GM18499 (cell line): ENCODE measurements at regions not wholly inside any gene's neighbourhood (a gene's known extent, or its start where the extent isn't known, plus 50 kb on each side); places are given as distances from the start of the nearest gene placed in this dataset.
"Not testable (repeated sequence)": the region's sequence is repeated elsewhere in the genome, so short reads cannot be mapped to it uniquely, and the experiment has no call there.

Experiments
- ATAC-seq: cut with Tn5 transposase; IDR thresholded peaks from one replicate; pipeline ENCODE4 v1.9.1; 2021; ENCODE audit warnings: moderate number of reproducible peaks; ENCODE audit not compliant: insufficient read depth, unreplicated experiment

DNA sequence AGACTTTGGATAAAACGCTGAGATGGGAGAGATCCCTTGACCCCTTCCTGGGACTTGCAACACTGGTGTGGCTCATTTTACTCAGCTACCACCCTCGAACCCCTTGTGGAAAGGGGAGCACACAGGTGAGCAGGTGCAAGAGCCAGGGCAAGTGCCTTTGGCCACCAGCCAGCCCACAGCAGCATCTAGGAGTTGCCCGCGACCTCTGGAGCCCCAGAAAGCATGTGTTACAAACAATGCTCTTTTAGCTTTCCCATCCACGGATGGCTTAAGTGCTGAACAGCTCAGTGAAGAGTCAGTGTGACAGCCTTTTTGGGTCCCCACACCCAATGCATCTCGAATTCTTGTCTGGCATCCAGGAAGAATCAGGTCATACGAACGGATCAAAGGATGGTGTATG, 197.8 kb downstream of the MEMO1 start:
- no peak for ATAC-seq

DNA sequence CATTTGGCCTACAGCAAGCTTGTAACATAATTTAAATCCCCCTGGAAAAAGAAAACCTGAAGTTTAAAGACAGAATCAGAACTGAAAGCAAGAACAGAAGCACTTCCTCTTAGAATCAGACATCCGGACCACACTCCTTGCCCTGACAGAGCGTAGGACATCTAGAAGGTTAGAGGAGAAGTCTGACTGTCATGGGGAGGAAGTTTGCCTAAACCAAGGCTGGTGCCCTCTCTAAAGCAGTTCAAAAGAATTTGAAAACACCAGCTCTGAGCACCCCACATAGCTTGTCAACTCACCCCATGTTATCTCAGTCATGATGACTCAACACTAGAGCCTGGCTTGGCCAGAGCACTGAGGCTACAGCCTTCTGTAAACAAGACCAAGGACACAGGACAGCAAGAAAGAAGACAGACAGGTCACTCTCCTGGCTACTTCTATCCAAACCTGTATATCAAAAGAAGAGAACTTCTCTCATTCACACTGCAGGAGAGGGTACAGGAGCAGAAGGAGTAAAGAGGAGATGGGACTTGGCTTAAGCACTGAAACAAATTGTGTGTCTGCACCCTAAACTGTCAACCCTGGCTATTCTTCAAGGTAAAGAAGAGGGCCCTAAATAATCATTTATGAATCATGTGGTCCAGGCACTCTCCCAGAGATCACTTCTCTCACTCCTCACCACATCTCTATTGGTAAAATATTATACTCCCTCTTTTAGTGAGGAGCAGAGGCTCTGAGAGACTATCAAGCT, 198.6 kb downstream of the MEMO1 start:
- ATAC-seq, result peak; percentile 99

DNA sequence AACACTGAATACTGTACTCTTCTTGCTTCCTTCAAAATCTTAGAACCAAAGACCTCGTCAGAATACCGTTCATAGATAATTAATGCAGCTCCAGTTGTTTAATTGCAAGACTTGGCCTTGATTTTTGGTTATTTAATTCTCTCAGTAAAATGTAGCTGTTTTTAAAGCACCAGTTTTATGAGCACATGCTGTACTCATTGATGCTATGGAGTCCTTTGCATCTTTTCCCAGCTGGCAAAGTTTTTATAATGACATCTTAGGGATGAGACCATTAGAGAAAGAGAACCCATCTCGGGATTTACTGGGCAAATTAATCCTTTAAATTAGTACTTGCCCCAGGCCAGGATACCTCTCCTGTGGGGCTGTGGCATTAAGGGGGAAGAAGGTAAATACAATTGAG, 199.3 kb downstream of the MEMO1 start:
- no peak for ATAC-seq

DNA sequence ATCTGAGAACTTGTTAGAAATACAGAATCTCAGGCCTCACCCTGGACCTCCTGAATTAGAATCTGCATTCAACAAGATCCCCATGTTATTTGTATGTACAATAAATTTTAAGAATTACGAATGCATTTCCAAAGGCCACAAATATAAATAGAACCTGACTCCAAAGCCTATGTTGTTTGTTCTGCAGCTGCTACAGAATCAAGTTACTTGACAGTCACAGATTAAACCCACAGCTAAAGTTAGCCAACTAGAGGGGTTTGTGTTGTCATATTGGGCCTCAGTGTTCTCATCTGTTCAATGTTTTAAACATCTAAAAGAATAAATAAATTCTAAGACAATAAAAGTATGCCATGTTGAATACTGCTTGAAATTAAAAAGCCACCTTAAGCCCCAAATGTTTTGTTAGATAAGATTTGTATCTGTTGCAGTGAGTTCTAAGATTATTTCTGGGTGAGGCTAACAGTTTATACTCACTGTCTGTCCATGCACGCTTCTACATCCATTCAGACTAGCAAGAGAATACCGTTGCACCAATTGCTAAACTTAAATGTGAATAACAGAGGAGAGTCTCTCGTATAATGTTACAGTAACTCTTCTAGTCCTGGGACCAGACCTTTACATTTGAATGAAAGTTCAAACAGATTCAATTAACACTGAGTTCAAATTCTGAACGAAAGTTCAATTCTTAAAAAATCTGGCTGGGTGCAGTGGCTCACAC, 200.4 kb downstream of the MEMO1 start:
- no peak for ATAC-seq

DNA sequence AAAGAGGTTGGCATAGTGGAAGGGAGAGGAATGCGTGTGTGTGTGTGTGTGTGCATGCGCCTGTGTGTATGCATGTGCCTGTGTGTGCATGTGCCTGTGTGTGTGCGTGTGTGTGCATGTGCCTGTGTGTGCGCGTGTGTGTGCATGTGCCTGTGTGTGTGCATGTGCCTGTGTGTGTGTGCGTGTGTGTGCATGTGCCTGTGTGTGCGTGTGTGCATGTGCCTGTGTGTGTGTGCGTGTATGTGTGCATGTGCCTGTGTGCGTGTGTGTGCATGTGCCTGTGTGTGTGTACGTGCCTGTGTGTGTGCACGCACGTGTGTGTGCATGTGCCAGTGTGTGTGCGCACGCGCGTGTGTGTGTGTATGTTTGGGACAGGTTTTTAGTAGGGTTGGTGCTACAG, 205.1 kb downstream of the MEMO1 start:
- no peak for ATAC-seq

DNA sequence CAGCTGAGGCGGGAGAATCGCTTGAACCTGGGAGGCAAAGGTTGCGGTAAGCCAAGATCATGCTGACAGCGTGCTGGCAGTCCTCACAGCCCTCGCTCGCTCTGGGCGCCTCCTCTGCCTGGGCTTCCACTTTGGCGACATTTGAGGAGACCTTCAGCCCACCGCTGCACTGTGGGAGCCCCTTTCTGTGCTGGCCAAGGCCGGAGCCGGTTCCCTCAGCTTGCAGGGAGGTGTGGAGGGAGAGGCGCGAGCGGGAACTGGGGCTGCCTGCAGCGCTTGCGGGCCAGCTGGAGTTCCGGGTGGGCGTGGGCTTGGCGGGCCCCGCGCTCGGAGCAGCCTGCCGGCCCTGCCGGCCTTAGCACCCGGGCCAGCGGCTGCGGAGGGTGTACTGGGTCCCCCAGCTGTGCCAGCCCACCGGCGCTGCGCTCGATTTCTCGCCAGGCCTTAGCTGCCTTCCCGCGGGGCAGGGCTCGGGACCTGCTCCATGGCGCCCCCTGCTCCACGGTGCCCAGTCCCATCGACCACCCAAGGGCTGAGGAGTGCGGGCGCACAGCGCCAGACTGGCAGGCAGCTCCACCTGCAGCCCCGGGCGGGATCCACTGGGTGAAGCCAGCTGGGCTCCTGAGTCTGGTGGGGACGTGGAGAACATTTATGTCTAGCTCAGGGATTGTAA, 207.2 kb downstream of the MEMO1 start:
- ATAC-seq, result not testable (repeated sequence)

DNA sequence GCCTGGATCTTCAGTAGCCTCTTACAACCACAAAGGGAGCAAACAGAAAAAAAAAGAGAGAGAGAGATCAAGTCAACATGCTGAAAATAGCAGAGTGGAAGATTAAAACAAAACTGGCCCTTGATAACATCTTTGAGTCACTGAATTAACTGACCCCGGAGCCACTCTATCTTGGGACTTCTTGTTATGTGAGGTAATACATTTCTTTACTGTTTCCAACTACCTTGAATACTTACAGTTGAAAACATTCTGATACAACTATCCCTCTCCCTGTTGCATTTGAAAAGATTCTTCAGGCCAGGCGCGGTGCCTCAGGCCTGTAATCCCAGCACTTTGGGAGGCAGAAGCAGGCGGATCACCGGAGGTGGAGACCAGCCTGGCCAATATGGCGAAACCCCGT, 208.1 kb downstream of the MEMO1 start:
- ATAC-seq, result no peak

DNA sequence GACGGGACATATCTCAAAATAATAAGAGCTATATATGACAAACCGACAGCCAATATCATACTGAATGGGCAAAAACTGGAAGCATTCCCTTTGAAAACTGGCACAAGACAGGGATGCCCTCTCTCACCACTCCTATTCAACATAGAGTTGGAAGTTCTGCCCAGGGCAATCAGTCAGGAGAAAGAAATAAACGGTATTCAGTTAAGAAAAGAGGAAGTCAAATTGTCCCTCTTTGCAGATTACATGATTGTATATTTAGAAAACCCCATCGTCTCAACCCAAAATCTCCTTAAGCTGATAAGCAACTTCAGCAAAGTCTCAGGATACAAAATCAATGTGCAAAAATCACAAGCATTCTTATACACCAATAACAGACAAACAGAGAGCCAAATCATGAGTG, 211.5 kb downstream of the MEMO1 start:
- not testable (repeated sequence) for ATAC-seq

DNA sequence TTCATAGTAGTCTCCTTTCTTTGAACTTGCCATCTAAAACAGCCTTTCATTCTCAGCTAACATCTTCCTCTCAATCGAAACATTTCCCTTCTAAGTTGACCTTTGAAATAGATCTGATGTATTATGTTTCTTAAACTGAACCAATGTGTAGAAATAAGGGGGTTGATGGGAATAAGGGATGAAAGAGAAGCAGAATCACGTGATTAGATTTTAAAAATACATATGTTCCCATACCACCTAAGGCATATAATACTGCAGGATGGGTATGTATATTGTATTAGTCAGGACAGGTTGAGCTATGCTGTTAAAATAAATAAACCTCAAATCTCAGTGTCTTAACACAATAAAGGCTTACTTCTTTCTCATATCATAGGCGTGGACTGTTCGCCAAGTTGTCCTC, 207.5 kb upstream of the SRD5A2 start:
- ATAC-seq, result no peak

DNA sequence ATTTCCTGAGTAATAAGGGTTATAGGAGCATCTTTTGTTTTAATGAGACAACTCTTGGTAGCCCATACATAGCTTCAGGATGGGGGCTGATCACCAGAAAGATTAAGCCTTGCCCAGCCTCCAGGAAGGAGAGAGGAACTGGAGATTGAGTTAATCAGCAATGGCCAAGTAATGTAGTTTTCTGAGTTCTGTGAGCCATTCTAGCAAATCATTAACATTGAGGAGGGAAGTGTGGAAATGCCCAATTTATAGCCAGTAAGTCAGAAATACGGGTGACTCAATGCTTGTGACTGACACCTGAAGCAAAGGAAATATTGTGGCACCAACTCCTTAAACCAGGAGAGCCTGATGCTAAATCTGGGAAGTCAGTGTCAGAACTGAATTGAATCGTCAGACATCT, 205.1 kb upstream of the SRD5A2 start:
- ATAC-seq, result no peak

DNA sequence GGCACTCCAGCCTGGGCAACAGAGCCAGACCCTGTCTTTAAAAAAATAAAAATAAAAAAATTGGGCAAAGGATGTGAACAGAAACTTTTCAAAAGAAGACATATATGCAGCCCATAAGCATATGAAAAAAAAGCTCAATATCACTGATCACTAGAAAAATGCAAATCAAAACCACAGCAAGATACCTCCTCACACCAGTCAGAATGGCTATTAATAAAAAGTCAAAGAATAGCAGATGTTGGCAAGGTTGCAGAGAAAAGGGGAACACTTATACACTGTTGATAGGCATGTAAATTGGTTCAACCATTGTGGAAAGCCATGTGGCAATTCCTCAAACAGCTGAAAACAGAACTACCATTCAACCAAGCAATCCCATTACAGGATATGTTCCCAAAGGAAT, 204.1 kb upstream of the SRD5A2 start:
- ATAC-seq, result no peak

DNA sequence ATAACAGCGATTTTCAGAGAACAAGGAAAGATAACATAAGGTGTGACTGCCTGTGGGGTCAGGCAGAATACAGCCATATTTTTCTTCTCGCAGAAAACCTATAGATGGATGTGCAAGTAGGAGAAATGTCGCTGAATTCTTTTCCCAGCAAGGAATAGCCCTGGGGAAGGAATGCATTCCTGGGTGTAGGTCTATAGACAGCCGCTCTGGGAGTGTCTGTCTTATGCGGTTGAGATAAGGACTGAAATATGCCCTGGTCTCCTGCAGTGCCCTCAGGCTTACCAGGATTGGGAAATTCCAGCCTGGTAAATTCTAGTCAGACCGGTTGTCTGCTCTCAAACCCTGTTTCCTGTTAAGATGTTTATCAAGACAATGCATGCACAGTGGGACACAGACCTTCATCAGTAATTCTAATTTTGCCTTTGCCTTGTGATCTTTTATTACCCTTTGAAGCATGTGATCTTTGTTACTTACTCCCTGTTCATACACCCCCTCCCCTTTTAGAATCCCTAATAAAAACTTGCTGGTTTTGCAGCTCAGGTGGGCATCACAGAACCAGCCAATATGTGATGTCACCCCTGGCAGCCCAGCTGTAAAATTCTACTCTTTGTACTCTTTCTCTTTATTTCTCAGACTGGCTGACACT, 202.8 kb upstream of the SRD5A2 start:
- not testable (repeated sequence) for ATAC-seq

DNA sequence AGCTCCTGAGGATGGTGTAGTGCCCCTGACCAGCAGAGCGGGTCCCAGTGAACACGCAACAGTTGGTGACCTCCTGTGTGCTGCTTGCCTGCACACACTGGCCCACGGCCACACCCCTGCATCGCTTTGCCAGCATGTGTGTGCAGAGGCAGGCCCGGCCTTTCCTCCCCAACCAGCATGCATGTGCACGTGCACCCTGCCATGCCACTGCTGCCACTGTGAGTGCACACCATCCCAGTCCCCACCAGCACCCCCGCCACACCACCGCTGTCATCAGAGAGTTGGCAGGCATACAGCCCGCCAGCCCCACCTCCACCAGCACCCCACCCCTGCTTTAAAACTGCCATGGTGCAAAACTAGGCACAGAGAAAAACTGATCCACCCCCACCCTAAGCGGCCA, 197.4 kb upstream of the SRD5A2 start:
- no peak for ATAC-seq

DNA sequence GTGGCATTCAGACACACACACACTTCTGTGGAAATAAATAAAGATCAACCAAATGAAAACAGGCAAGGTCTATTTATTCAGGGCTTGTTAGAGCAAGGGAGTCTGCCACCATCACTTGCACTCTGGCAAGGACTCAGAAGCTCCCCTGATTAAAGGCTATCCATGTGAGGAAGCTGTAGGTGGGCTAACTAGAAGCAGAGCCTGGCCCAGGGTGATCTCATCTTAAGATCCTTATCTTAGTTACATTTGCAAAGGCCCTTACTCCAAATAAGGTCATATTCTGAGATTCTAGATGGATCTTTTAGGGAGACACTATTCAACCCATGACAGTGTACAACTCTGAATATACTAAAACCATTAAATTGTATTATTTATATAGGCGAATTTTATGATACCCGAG, 190.0 kb upstream of the SRD5A2 start:
- no peak for ATAC-seq

DNA sequence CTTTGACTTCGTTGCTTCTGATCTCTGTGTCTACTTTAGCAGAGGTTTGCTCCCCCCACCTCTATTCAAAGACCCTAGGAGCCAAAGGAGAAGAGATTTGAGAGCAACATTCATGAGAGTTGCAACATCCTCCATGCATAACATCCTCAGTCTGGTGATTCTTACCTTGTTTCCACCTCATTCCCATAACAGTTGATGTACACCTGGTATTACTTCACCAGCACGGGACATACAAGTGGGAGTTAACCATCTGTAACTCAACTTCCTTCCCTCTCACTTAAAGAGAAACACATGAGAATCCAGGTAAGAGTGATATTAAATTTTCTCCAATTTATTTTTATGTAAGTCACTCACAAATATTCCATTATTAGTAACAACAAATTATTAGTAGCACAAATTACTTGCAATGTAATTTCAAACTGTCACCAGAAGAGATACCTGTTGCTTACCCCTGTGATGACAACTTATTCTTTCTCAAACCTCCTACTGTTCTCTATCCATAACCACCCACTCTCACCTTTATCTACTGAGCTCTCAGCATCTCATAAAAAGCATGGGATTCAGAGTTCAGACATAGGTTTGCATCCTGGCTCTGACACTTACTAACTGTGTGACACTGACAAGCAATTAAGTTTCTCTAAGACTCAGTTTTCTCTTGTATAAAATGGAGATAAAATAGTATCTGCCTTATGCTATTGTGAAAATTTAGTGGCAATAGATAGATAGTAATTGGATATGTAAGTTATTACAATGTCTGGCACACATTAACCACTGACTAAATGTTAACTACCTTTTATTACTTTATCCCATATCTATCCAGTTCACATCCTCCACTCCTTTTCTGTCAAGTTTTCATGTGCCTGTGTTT, 184.6 kb upstream of the SRD5A2 start:
- no peak for ATAC-seq

DNA sequence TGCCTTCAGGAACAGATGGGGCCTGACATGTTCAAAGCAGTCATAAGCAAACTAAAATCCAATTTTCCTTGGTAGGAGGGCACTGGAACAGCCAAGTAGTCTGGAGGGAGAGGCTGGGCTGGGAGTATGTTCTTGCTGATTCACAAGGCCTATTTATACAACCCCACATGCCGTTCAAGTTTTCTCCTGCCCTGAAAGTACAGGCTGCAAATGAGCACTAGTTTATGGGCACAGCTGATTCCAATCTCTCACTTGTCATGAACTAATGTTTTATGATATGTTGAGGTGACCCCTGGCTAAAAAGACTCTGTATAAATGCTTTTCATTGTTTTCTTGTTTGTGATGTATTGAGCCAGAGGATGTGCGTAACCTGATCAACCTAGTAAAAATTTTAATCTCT, 183.4 kb upstream of the SRD5A2 start:
- no peak for ATAC-seq

DNA sequence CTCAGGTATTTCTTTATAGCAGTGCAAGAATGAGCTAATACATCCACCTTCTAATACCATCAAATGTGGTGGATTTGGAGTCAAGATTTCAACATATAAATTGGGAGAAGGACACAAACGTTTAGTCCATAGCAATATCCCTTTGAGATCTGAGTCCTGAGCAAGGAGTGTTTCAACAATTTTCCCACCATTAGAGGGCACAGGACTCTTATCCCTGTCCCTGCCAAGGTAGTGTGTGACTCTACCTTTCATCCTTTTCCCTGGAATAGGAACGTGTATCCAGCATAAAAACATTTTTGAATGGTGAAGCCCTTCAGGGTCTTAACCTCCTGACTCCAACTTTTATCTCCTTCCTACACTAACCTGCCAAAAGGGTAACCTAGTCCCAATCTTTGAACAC, 181.3 kb upstream of the SRD5A2 start:
- no peak for ATAC-seq

DNA sequence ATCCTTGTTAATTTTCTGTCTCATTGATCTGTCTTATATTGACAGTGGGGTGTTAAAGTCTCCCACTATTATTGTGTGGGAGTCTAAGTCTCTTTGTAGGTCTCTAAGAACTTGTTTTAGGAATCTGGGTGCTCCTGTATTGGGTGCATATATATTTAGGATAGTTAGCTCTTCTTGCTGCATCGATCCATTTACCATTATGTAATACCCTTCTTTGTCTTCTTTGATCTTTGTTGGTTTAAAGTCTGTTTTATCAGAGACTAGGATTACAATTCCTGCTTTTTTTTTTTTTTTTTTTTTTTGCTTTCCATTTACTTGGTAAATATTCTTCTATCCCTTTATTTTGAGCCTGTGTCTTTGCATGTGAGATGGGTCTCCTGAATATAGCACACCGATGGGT, 176.6 kb upstream of the SRD5A2 start:
- ATAC-seq, result not testable (repeated sequence)

DNA sequence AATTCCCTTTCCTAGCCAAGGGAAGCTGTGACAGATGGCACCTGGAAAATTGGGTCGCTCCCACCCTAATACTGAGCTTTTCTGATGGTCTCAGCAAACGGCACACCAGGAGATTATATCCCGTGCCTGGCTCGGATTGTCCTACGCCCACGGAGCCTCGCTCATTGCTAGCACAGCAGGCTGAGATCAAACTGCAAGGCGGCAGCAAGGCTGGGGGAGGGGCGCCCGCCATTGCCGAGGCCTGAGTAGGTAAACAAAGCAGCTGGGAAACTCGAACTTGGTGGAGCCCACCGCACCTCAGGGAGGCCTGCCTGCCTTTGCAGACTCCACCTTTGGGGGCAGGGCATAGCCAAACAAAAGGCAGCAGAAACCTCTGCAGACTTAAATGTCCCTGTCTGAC, 168.0 kb upstream of the SRD5A2 start:
- not testable (repeated sequence) for ATAC-seq

DNA sequence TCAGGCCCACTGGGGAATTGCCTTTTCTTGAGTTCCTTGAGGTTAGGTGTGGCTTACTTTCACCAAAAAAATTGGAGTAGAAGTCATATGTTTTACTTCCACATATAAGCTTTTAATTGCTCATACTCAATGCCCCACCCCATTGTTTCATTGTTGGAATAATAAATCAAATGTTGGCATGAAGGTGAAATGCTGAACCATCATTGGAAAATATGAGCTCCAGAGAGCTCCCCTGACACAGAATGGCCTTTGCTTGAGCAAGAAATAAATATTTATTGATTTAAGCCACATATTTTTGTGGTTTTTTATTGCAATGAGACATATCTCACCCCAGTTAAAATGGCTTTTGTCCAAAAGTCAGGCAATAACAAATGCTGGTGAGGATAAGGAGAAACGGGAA, 167.3 kb upstream of the SRD5A2 start:
- no peak for ATAC-seq
